Esophagus muscularis mucosa (tissue), 2 donors: ENCODE measurements at regions not wholly inside any gene's neighbourhood (a gene's known extent, or its start where the extent isn't known, plus 50 kb on each side); places are given as distances from the start of the nearest gene placed in this dataset.

ENCODE experiments used
- EP300 ChIP-seq: sonication (generic); formaldehyde crosslinking; IDR thresholded peaks from one replicate; pipeline ENCODE4 v1.6.1; 2017; ENCODE audit warnings: antibody characterized with exemption
- POLR2A ChIP-seq: fragments of 450-650 bp; IDR thresholded peaks from one replicate; pipeline ENCODE4 v1.6.1; 2017; ENCODE audit warnings: antibody characterized with exemption, moderate library complexity, mild to moderate bottlenecking, low read depth

- TF ChIP-seq POLR2A = no peak
- no peak for TF ChIP-seq EP300
Measured at GRCh38 chr6:139509167-139509566, 134.7 kb upstream of the CITED2 start.
